Suppressor macrophage treated with lipopolysaccharide for 1 hour (primary cell): ENCODE measurements at regions not wholly inside any gene's neighbourhood (a gene's known extent, or its start where the extent isn't known, plus 50 kb on each side); places are given as distances from the start of the nearest gene placed in this dataset.
"Not testable (repeated sequence)": the region's sequence is repeated elsewhere in the genome, so short reads cannot be mapped to it uniquely, and the experiment has no call there.

Experiments used
- DNase-seq, 3 donors: peaks; one replicate each; pipeline ENCODE4 v3.0.0-alpha.2; 2020 to 2022

- DNase-seq, result no peak
Observed at GRCh38 chr5:167355346-167355745, 936.1 kb upstream of the WWC1 start.

- no peak for DNase-seq
Observed at GRCh38 chr5:167356374-167356773, 935.1 kb upstream of the WWC1 start.

GRCh38 chr5:167358868-167359492 is 932.5 kb upstream of the WWC1 start:
- no peak for DNase-seq

DNA sequence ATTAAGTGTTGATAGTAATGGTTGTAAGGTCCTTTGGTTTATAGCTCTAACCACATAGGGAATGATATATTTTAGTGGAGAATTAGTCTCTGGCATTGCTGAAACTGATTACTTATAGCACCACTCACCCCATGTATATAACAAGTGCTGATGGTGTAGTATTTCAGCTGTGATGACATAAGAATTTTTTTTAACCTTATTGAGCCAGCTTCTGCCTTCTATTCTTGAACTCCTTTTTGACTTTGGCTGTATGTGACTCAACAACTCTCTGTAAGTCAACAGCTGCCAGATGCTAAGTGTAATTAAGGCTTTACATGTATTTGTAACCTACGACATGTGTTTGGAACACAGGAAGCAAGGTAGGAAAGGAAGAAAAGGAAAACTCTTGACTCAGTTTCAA is 929.6 kb upstream of the WWC1 start:
- no peak for DNase-seq

DNA sequence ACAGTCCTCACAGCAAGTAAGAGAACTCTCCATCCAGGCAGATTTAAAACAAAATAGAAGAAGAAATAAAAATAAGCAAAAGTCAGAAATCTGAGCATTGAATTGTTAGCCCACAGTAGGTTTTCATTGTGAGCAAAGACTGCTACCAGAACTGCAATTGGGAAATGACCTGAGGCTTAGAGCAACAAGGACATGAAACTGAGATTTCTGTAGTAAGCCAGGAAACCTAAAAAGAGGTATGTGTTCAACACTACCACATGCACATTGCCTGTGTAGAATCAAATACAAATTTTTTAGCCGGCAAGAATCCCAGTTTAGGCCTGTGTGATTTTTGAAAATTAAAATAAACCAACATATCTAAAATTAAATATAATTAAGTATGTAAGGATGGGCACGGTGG is 928.4 kb upstream of the WWC1 start:
- DNase-seq, result no peak

GRCh38 chr5:167375125-167375524 is 916.3 kb upstream of the WWC1 start:
- no peak for DNase-seq

DNA sequence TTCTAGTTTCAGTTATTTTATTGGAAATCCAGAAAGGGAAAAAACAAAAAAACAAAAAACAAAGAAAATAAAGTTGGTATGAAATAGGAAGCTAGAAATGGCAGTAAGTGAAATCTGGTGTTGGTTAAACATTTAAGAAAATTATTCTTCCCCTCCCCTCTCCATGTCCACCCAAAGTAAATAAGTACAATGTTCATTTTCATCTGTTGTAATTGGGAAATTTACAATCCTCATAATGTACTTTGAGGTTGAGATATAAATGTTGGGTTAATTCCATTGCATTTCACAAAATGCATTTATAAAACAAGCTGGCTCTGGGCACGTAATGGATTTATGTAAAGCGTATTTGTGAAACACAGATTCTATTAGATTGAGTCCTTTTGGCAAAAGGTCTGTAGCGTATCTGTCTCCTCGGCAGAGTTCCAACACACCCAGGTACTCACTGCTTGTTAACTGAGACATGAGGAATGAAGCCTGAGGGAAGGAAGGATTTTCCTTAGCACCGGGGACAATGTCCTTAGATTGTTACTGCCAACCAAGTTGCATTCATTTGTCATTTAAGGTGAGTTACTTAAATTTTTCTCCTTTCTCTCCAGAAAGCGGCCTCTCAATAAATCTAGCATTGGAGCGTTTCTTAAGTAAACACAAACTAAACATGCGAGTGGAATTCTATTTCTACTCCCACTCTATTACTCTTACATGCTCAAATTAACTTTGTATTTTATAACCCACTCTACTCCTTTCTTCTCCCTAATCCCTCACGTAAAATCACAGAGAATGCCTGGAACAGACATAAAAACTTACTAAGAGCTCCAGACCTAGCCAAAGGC is 912.3 kb upstream of the WWC1 start:
- DNase-seq, result no peak

- DNase-seq, result no peak
Observed at GRCh38 chr5:167381457-167381856, 910.0 kb upstream of the WWC1 start.

- no peak for DNase-seq
Observed at GRCh38 chr5:167389537-167389936, 901.9 kb upstream of the WWC1 start.

- DNase-seq, result not testable (repeated sequence)
Observed at GRCh38 chr5:167391286-167391685, 900.2 kb upstream of the WWC1 start.

- no peak for DNase-seq
Observed at GRCh38 chr5:167392240-167392639, 899.2 kb upstream of the WWC1 start.

DNA sequence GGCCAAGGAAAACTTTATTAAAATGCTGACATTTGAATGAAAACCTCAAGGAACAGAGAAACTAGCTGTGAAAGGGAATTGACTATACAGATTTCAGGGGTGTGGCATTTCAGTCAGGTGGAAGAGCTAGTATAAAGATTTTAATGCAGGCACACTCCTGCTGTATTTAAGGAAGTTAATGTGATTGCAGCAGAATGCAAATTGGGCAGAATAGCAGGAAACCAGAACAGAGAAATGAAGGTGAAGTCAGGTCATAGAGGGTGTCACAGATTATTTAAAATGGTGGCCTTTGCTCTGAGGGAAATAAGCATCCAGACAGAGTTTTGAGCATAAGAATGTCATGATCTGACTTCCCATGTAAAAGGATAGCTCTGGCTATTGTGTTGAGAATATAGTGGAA is 898.1 kb upstream of the WWC1 start:
- DNase-seq, result no peak

GRCh38 chr5:167402671-167403070 is 888.8 kb upstream of the WWC1 start:
- DNase-seq, result no peak

GRCh38 chr5:167406513-167406912 is 884.9 kb upstream of the WWC1 start:
- DNase-seq, result no peak

GRCh38 chr5:167412556-167412955 is 878.9 kb upstream of the WWC1 start:
- DNase-seq, result no peak

GRCh38 chr5:167413506-167413905 is 877.9 kb upstream of the WWC1 start:
- DNase-seq, result no peak

GRCh38 chr5:167414611-167415010 is 876.8 kb upstream of the WWC1 start:
- no peak for DNase-seq

GRCh38 chr5:167415779-167416746 is 875.4 kb upstream of the WWC1 start:
- DNase-seq, result no peak

GRCh38 chr5:167417662-167418061 is 873.8 kb upstream of the WWC1 start:
- no peak for DNase-seq

DNA sequence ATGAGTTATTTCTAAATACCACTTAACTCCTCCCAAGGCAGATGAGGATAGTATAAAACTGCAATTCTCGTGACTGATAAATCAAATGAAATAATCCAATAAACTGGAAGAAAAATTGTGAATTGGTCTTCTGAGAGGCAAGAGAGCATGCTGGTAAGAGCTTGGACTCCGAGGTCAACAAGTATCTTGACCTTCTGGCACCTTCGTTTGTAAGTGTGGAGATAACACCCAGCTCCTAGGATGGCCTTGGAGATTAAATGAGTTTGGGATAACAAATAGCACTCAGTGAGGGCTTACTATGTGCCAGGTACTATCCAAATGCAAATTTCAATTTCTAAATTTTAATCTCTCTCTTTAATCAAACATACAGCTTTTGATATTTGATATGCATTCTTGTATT is 866.3 kb upstream of the WWC1 start:
- DNase-seq, result no peak

- no peak for DNase-seq
Observed at GRCh38 chr5:167426501-167426900, 864.9 kb upstream of the WWC1 start.

GRCh38 chr5:167427641-167428040 is 863.8 kb upstream of the WWC1 start:
- not testable (repeated sequence) for DNase-seq

DNA sequence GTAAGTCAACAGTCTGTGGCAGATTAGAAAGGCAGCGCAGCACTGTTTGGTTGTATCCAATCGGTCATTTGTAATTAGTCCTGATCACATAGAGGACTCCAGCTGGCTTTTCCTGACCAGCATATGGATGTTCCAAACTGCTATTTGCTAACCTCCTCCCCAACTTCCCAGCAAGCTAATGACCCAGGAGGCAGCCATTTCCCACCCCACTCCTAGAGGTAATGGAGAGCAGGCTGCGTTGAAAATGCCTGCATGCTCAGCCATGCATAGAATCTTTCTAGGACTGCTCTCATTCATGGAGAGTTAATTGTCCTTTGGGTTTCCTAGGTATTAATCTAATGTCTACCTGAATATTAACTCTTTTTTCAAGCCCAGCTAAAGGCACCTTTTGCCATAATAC is 850.6 kb upstream of the WWC1 start:
- DNase-seq, result no peak
